IMR-90 (cell line): ENCODE measurements at regions not wholly inside any gene's neighbourhood (a gene's known extent, or its start where the extent isn't known, plus 50 kb on each side); places are given as distances from the start of the nearest gene placed in this dataset.
A peak's percentile ranks its signal among the peaks of the same experiment; 100 is the strongest.

Source experiments
- ATAC-seq: fragments of 200-7000 bp; cut with Tn5 transposase; 2 replicates; pipeline ENCODE4 v1.9.1; 2020; ENCODE audit warnings: low read depth, mild to moderate bottlenecking, moderate library complexity
- BruUV-seq: library from RNA; stranded (reverse); fragments of 400-500 nt; replicated peaks from 2 replicates; lab custom pipeline; 2021; lab: Mats Ljungman, UMichigan
- CTCF ChIA-PET: fragments of 300-600 bp; formaldehyde crosslinking; extraction: SDS; loops from one replicate; lab custom pipeline; 2021; ENCODE audit warnings: antibody characterized with exemption; lab: Yijun Ruan, JAX
- POLR2A ChIA-PET: fragments of 300-600 bp; sonication (Branson Sonifier 250); formaldehyde crosslinking; loops from one replicate; lab custom pipeline; 2022; ENCODE audit warnings: antibody characterized with exemption; ENCODE audit not compliant: unreplicated experiment; lab: Charles Lee
- DNase-seq: peaks from one replicate; pipeline ENCODE4 v3.0.0; 2013
- H2AFZ ChIP-seq: replicated peaks from 2 replicates; pipeline ENCODE3; 2013; ENCODE audit warnings: low read length, mild to moderate bottlenecking; ENCODE audit not compliant: poor library complexity
- H2AK5ac ChIP-seq: 2 replicates; pipeline ENCODE4 v1.6.1; 2013; ENCODE audit warnings: low read depth, low read length, inconsistent platforms
- H2AK9ac ChIP-seq: replicated peaks from 2 replicates; pipeline ENCODE3; 2013; ENCODE audit warnings: mild to moderate bottlenecking, low read depth, low read length, moderate library complexity; ENCODE audit not compliant: poor library complexity
- H2BK120ac ChIP-seq: 2 replicates; pipeline ENCODE4 v1.6.1; 2013; ENCODE audit warnings: low read depth, low read length, inconsistent platforms
- H2BK15ac ChIP-seq: 3 replicates; pipeline ENCODE4 v1.6.1; 2013; ENCODE audit warnings: low read depth, low read length, inconsistent platforms
- H2BK20ac ChIP-seq: 2 replicates; pipeline ENCODE4 v1.6.1; 2013; ENCODE audit warnings: low read depth, mild to moderate bottlenecking, inconsistent platforms, low read length, moderate library complexity
- H2BK5ac ChIP-seq: 2 replicates; pipeline ENCODE4 v1.6.1; 2013; ENCODE audit warnings: mild to moderate bottlenecking, low read depth, low read length, inconsistent platforms; ENCODE audit not compliant: poor library complexity, severe bottlenecking
- H3K14ac ChIP-seq: replicated peaks from 2 replicates; pipeline ENCODE4 v1.6.1; 2013; ENCODE audit warnings: low read depth, low read length, inconsistent platforms
- H3K18ac ChIP-seq: 2 replicates; pipeline ENCODE4 v1.6.1; 2013; ENCODE audit warnings: low read depth, low read length, control low read depth
- H3K23ac ChIP-seq: 2 replicates; pipeline ENCODE4 v1.6.1; 2013; ENCODE audit warnings: low read depth, low read length, inconsistent platforms
- H3K27ac ChIP-seq: 2 replicates; pipeline ENCODE4 v1.5.1; 2013; ENCODE audit warnings: mild to moderate bottlenecking, control low read depth, low read length; ENCODE audit not compliant: insufficient read depth
- H3K27me3 ChIP-seq: 2 replicates; pipeline ENCODE4 v1.6.1; 2013; ENCODE audit warnings: low read length; ENCODE audit not compliant: control insufficient read depth, insufficient read depth
- H3K36me3 ChIP-seq: 2 replicates; pipeline ENCODE4 v1.6.1; 2013; ENCODE audit warnings: low read length, mixed read lengths; ENCODE audit not compliant: control insufficient read depth, insufficient read depth
- H3K4ac ChIP-seq: 2 replicates; pipeline ENCODE4 v1.6.1; 2013; ENCODE audit warnings: low read depth, low read length, inconsistent platforms
- H3K4me1 ChIP-seq: 2 replicates; pipeline ENCODE4 v1.6.1; 2013; ENCODE audit warnings: low read length, mixed read lengths; ENCODE audit not compliant: control insufficient read depth, insufficient read depth
- H3K4me2 ChIP-seq: 2 replicates; pipeline ENCODE4 v1.6.1; 2013; ENCODE audit warnings: low read depth, mild to moderate bottlenecking, control low read depth, low read length, moderate library complexity
- H3K4me3 ChIP-seq: 2 replicates; pipeline ENCODE4 v1.5.1; 2013; ENCODE audit warnings: low read depth, mild to moderate bottlenecking, control low read depth, low read length, moderate library complexity; ENCODE audit not compliant: insufficient read depth
- H3K56ac ChIP-seq: 2 replicates; pipeline ENCODE4 v1.6.1; 2013; ENCODE audit warnings: low read length, inconsistent platforms; ENCODE audit not compliant: insufficient read depth; ENCODE audit errors: extremely low read depth
- H3K79me1 ChIP-seq, 2 experiments: 2 replicates each; pipeline ENCODE4 v1.6.1; 2013; ENCODE audit warnings: low read length in 2 of 2, inconsistent platforms in 1 of 2, low read depth in 1 of 2
- H3K9ac ChIP-seq: 2 replicates; pipeline ENCODE4 v1.6.1; 2013; ENCODE audit warnings: low read depth, low read length, control low read depth
- H3K9me1 ChIP-seq: 2 replicates; pipeline ENCODE4 v1.6.1; 2013; ENCODE audit warnings: low read length, inconsistent platforms; ENCODE audit not compliant: insufficient read depth
- H3K9me3 ChIP-seq: 2 replicates; pipeline ENCODE4 v1.6.1; 2013; ENCODE audit warnings: low read length; ENCODE audit not compliant: control insufficient read depth, insufficient read depth
- H4K20me1 ChIP-seq: 2 replicates; pipeline ENCODE4 v1.6.1; 2013; ENCODE audit warnings: low read length, inconsistent platforms; ENCODE audit not compliant: insufficient read depth
- H4K5ac ChIP-seq: 2 replicates; pipeline ENCODE4 v1.6.1; 2013; ENCODE audit warnings: mild to moderate bottlenecking, low read depth, low read length, control low read depth
- H4K8ac ChIP-seq, 2 experiments: 2 replicates each; pipeline ENCODE4 v1.6.1; 2013; ENCODE audit warnings: low read depth in 2 of 2, low read length in 2 of 2, control low read depth in 1 of 2, inconsistent platforms in 1 of 2
- H4K91ac ChIP-seq: 2 replicates; pipeline ENCODE4 v1.6.1; 2013; ENCODE audit warnings: low read depth, low read length, inconsistent platforms; ENCODE audit not compliant: insufficient read depth
- CHD1 ChIP-seq: IDR thresholded peaks from 2 replicates; pipeline ENCODE4 v1.6.1; 2012; ENCODE audit warnings: low read depth, low read length, improper control_type of control experiment
- RCOR1 ChIP-seq: IDR thresholded peaks from 2 replicates; pipeline ENCODE4 v1.6.1; 2012; ENCODE audit warnings: mild to moderate bottlenecking, low read length, improper control_type of control experiment; ENCODE audit not compliant: insufficient replicate concordance
- RFX5 ChIP-seq: IDR thresholded peaks from 2 replicates; pipeline ENCODE4 v1.8.0; 2012; ENCODE audit warnings: low read depth, mild to moderate bottlenecking, low read length, moderate library complexity
- WGBS, 2 experiments: methylation state at CpG; one replicate each; pipeline versions ENCODE4 v1.1.5 to v1.1.7; 2013; ENCODE audit warnings: missing lambda C conversion rate in 2 of 2; ENCODE audit not compliant: insufficient read length in 1 of 2; ENCODE audit errors: extremely low coverage in 2 of 2; 5-methylcytosine and 5-hydroxymethylcytosine counted together
- dilution Hi-C: fragments of 300-500 bp; cut with HindIII; formaldehyde crosslinking; loops from one replicate; pipeline ENCODE4 v1.14.3; 2018; ENCODE audit warnings: low sequenced_read_pairs; ENCODE audit not compliant: unreplicated experiment
- in situ Hi-C: fragments of 300-500 bp; cut with MboI; formaldehyde crosslinking; loops from 3 replicates; pipeline ENCODE4 v1.14.3; 2019; ENCODE audit warnings: low sequenced_read_pairs, inconsistent platforms, mixed read lengths
- intact Hi-C: fragments of 100-400 bp; cut with micrococcal nuclease; formaldehyde crosslinking; loops from 2 replicates; pipeline ENCODE4 v1.10.0; 2022

GRCh38 chr6:73968221-73968757, 272.3 kb downstream of the CD109 start:
- dilution Hi-C loops = no loop called here
- Histone ChIP-seq H3K9me1 (no peaks in the 10 kb centered on the region), H4K5ac (no peak overlapping the region), H3K4me1 (peaks cover 2% of the 10 kb centered on the region; the same call in 1 of the 2 replicates), H2AK5ac (no peak overlapping the region), H2BK20ac (no peak overlapping the region), H3K56ac (no peak overlapping the region), H2AFZ (no peak overlapping the region), H3K4ac (no peak overlapping the region), H3K9ac (no peak overlapping the region), H3K36me3 (no peaks in the 10 kb centered on the region), H4K20me1 (no peaks in the 10 kb centered on the region), H4K91ac (no peak overlapping the region), H2BK5ac (no peak overlapping the region), H3K4me3 (no peak overlapping the region), H2BK15ac (no peak overlapping the region), H3K27me3 (no peaks in the 10 kb centered on the region), H3K14ac (no peak overlapping the region), H3K9me3 (no peaks in the 10 kb centered on the region), H2BK120ac (no peak overlapping the region), H3K4me2 (no peak overlapping the region), H4K8ac (no peak overlapping the region), H3K27ac (no peak overlapping the region), H3K18ac (no peak overlapping the region), H3K23ac (no peak overlapping the region; the same call in 1 of the 2 replicates), H2AK9ac (no peak overlapping the region), H3K79me1 (no peaks in the 10 kb centered on the region)
- in situ Hi-C loops = no loop called here
- ATAC-seq (peak; percentile 14; the same call in 1 of the 2 replicates), DNase-seq (peak; percentile 35)
- ChIA-PET POLR2A (no interaction called here), CTCF (interaction anchor here (0.8 to 2.7 kb wide), 3 partner anchors 22 to 1240 kb away, joined by 3 to 10 read pairs (median 3); no protein-coding TSS in a partner anchor)
- intact Hi-C loops = loop anchor here (5.0 kb wide), 2 partner anchors 111 to 231 kb away; no protein-coding TSS in a partner anchor
- TF ChIP-seq RFX5 (no peak), RCOR1 (no peak), CHD1 (no peak)
- BruUV-seq = no TSS peak
- WGBS, 2 experiments = no CpG with 5 or more reads among the region's 2 CpGs
